Neural progenitor cell (in vitro differentiated cells): ENCODE measurements at regions not wholly inside any gene's neighbourhood (a gene's known extent, or its start where the extent isn't known, plus 50 kb on each side); places are given as distances from the start of the nearest gene placed in this dataset.
A peak's percentile ranks its signal among the peaks of the same experiment; 100 is the strongest.

Source experiments
- CTCF ChIP-seq: fragments of 200-600 bp; sonication (generic); IDR thresholded peaks from 2 replicates; pipeline ENCODE4 v1.5.1; 2017; ENCODE audit warnings: antibody characterized with exemption, mild to moderate bottlenecking
- EZH2 ChIP-seq: fragments of 200-600 bp; sonication (generic); IDR thresholded peaks from 2 replicates; pipeline ENCODE4 v1.6.1; 2017; ENCODE audit warnings: antibody characterized with exemption, mild to moderate bottlenecking, moderate library complexity

- TF ChIP-seq CTCF (peak; percentile 82), EZH2 (no peak)
These were observed 188.5 kb upstream of the BMPER start for GRCh38 chr7:33716581-33717477.
